ENCODE measurements at regions not wholly inside any gene's neighbourhood (a gene's known extent, or its start where the extent isn't known, plus 50 kb on each side); places are given as distances from the start of the nearest gene placed in this dataset.
A peak's percentile ranks its signal among the peaks of the same experiment; 100 is the strongest.
"Not testable (repeated sequence)": the region's sequence is repeated elsewhere in the genome, so short reads cannot be mapped to it uniquely, and the experiment has no call there.

GRCh38 chr1:207243442-207244408, 77.8 kb upstream of the CD55 start:
- peak; percentile 53 for DNase-seq (ENCODE audit: low read depth)

- no peak for DNase-seq (ENCODE audit: low read depth)
Measured at GRCh38 chr1:207244409-207244801, 77.1 kb upstream of the CD55 start.

GRCh38 chr1:207245124-207245523, 76.4 kb upstream of the CD55 start:
- no peak for DNase-seq (ENCODE audit: low read depth)

- peak; percentile 10 for DNase-seq (ENCODE audit: low read depth)
Measured at GRCh38 chr1:207248544-207249198, 72.8 kb upstream of the CD55 start.

GRCh38 chr1:207250431-207250830, 71.0 kb upstream of the CD55 start:
- DNase-seq (ENCODE audit: low read depth): no peak

- DNase-seq (ENCODE audit: low read depth): no peak
Measured at GRCh38 chr1:207251066-207251465, 70.4 kb upstream of the CD55 start.

GRCh38 chr1:207256869-207257268, 64.6 kb upstream of the CD55 start:
- no peak for DNase-seq (ENCODE audit: low read depth)

GRCh38 chr1:207259391-207259790, 62.1 kb upstream of the CD55 start:
- peak; percentile 51 for DNase-seq (ENCODE audit: low read depth)

GRCh38 chr1:207261971-207262370, 59.5 kb upstream of the CD55 start:
- peak; percentile 22 for DNase-seq (ENCODE audit: low read depth)

- not testable (repeated sequence) for DNase-seq (ENCODE audit: low read depth)
Measured at GRCh38 chr1:207262891-207263290, 58.6 kb upstream of the CD55 start.

- DNase-seq (ENCODE audit: low read depth): no peak
Measured at GRCh38 chr1:207264663-207265252, 56.7 kb upstream of the CD55 start.

GRCh38 chr1:207268337-207268736, 53.1 kb upstream of the CD55 start:
- no peak for DNase-seq (ENCODE audit: low read depth)

GRCh38 chr1:207268753-207269511, 52.5 kb upstream of the CD55 start:
- no peak for DNase-seq (ENCODE audit: low read depth)
